Neuronal stem cell (in vitro differentiated cells): ENCODE measurements at regions not wholly inside any gene's neighbourhood (a gene's known extent, or its start where the extent isn't known, plus 50 kb on each side); places are given as distances from the start of the nearest gene placed in this dataset.

ENCODE experiments used
- DNase-seq: peaks from one replicate; pipeline ENCODE4 v3.0.0-alpha.2; 2013; ENCODE audit warnings: low spot score
- H2AFZ ChIP-seq: one replicate; pipeline ENCODE4 v1.6.1; 2013; ENCODE audit warnings: mild to moderate bottlenecking, low read length, inconsistent platforms
- H2AK5ac ChIP-seq: 2 replicates; pipeline ENCODE4 v1.6.1; 2013; ENCODE audit warnings: low read depth, mild to moderate bottlenecking, inconsistent platforms, low read length, moderate library complexity, mixed read lengths
- H2BK120ac ChIP-seq: 2 replicates; pipeline ENCODE4 v1.6.1; 2013; ENCODE audit warnings: low read depth, mild to moderate bottlenecking, inconsistent platforms, low read length, moderate library complexity, mixed read lengths
- H2BK12ac ChIP-seq: one replicate; pipeline ENCODE4 v1.6.1; 2013; ENCODE audit warnings: low read length, inconsistent platforms
- H2BK15ac ChIP-seq: 2 replicates; pipeline ENCODE4 v1.6.1; 2013; ENCODE audit warnings: mild to moderate bottlenecking, low read length, inconsistent platforms, mixed read lengths
- H2BK5ac ChIP-seq: one replicate; pipeline ENCODE4 v1.6.1; 2013; ENCODE audit warnings: inconsistent platforms, mild to moderate bottlenecking, low read length, moderate library complexity
- H3K14ac ChIP-seq: one replicate; pipeline ENCODE4 v1.6.1; 2013; ENCODE audit warnings: low read length, inconsistent platforms
- H3K18ac ChIP-seq: 2 replicates; pipeline ENCODE4 v1.6.1; 2013; ENCODE audit warnings: low read length, inconsistent platforms
- H3K23ac ChIP-seq: 2 replicates; pipeline ENCODE4 v1.6.1; 2013; ENCODE audit warnings: low read depth, mild to moderate bottlenecking, mixed read lengths, low read length, inconsistent platforms; ENCODE audit not compliant: poor library complexity
- H3K27ac ChIP-seq: replicated peaks from 3 replicates; pipeline ENCODE4 v1.5.1; 2013; ENCODE audit warnings: low read length, inconsistent platforms
- H3K27me3 ChIP-seq, 3 experiments: 2 replicates each; pipeline ENCODE4 v1.6.1; 2013; ENCODE audit warnings: low read length in 3 of 3, mild to moderate bottlenecking in 2 of 3, inconsistent platforms in 1 of 3, low read depth in 1 of 3, mixed read lengths in 1 of 3, moderate library complexity in 1 of 3; ENCODE audit not compliant: control insufficient read depth in 3 of 3, insufficient read depth in 3 of 3
- H3K36me3 ChIP-seq, 2 donors: replicated peaks in 1 of 2; 2 replicates each; pipeline ENCODE4 v1.6.1; 2013; ENCODE audit warnings: low read length in 2 of 2; ENCODE audit not compliant: control insufficient read depth in 2 of 2, insufficient read depth in 2 of 2
- H3K4ac ChIP-seq: 2 replicates; pipeline ENCODE4 v1.6.1; 2013; ENCODE audit warnings: inconsistent platforms, mild to moderate bottlenecking, low read length, moderate library complexity
- H3K4me1 ChIP-seq, 2 donors: 1 replicate in 1 of 2; 2 replicates in 1 of 2; pipeline ENCODE4 v1.6.1; 2013; ENCODE audit warnings: low read length in 2 of 2, low read depth in 1 of 2; ENCODE audit not compliant: control insufficient read depth in 2 of 2, insufficient read depth in 1 of 2
- H3K4me2 ChIP-seq: one replicate; pipeline ENCODE4 v1.6.1; 2013; ENCODE audit warnings: mild to moderate bottlenecking, low read length, inconsistent platforms; ENCODE audit not compliant: insufficient read depth, poor library complexity, severe bottlenecking
- H3K4me3 ChIP-seq, 2 donors: 2 replicates each; pipeline ENCODE4 v1.5.1; 2013; ENCODE audit warnings: low read length in 2 of 2, mild to moderate bottlenecking in 2 of 2, inconsistent platforms in 1 of 2, moderate library complexity in 1 of 2
- H3K79me1 ChIP-seq: one replicate; pipeline ENCODE4 v1.6.1; 2013; ENCODE audit warnings: low read depth, mild to moderate bottlenecking, inconsistent platforms, low read length, moderate library complexity
- H3K9ac ChIP-seq: one replicate; pipeline ENCODE4 v1.6.1; 2013; ENCODE audit warnings: mild to moderate bottlenecking, low read depth, low read length, inconsistent platforms; ENCODE audit not compliant: poor library complexity
- H3K9me3 ChIP-seq, 2 donors: replicated peaks in 1 of 2; 2 replicates each; pipeline versions ENCODE3 to v1.6.1; 2013; ENCODE audit warnings: low read length in 2 of 2, mild to moderate bottlenecking in 2 of 2, inconsistent platforms in 1 of 2, low read depth in 1 of 2, mixed read lengths in 1 of 2, moderate library complexity in 1 of 2; ENCODE audit not compliant: control insufficient read depth in 2 of 2, insufficient read depth in 1 of 2
- H4K8ac ChIP-seq: one replicate; pipeline ENCODE4 v1.6.1; 2013; ENCODE audit warnings: low read depth, mild to moderate bottlenecking, inconsistent platforms, low read length, moderate library complexity
- H4K91ac ChIP-seq: one replicate; pipeline ENCODE4 v1.6.1; 2013; ENCODE audit warnings: low read length, low read depth, mild to moderate bottlenecking, inconsistent platforms; ENCODE audit not compliant: poor library complexity
- WGBS, 2 donors: extraction: QIAGEN DNeasy Blood & Tissue Kit; methylation state at CpG; one replicate each; pipeline ENCODE4 v1.1.7; 2013; ENCODE audit warnings: missing lambda C conversion rate in 2 of 2, mixed read lengths in 1 of 2; ENCODE audit not compliant: insufficient read length in 2 of 2, insufficient replicate concordance in 1 of 2; ENCODE audit errors: extremely low coverage in 2 of 2; 5-methylcytosine and 5-hydroxymethylcytosine counted together

- H2BK5ac ChIP-seq: no peak overlapping the region
- no peak overlapping the region for H4K91ac ChIP-seq
- H3K4ac ChIP-seq: no peak overlapping the region
- H3K23ac ChIP-seq: no peak overlapping the region
- no peaks in the 10 kb centered on the region for H3K27me3 ChIP-seq
- no peak for DNase-seq
- no peak overlapping the region for H3K18ac ChIP-seq
- H3K4me2 ChIP-seq: no peak overlapping the region
- no peak overlapping the region for H2AFZ ChIP-seq
- no peak overlapping the region for H2BK12ac ChIP-seq
- H3K9ac ChIP-seq: no peak overlapping the region
- H3K79me1 ChIP-seq: no peaks in the 10 kb centered on the region
- H3K9me3 ChIP-seq: no peaks in the 10 kb centered on the region
- H3K27ac ChIP-seq: no peak overlapping the region
- H2AK5ac ChIP-seq: no peak overlapping the region
- H3K4me3 ChIP-seq: no peak overlapping the region
- H3K4me1 ChIP-seq: no peaks in the 10 kb centered on the region
- H2BK15ac ChIP-seq: no peak overlapping the region
- H4K8ac ChIP-seq: no peak overlapping the region
- no peaks in the 10 kb centered on the region for H3K36me3 ChIP-seq
- no peak overlapping the region for H3K14ac ChIP-seq
- no peak overlapping the region for H2BK120ac ChIP-seq
These were observed 253.3 kb downstream of the MRPS30 start for GRCh38 chr5:45062044-45062443.

GRCh38 chr5:45081082-45081481, 272.3 kb downstream of the MRPS30 start:
- Histone ChIP-seq H3K27me3 (no peaks in the 10 kb centered on the region), H3K36me3 (no peaks in the 10 kb centered on the region), H2AFZ (no peak overlapping the region), H4K8ac (no peak overlapping the region), H2BK12ac (no peak overlapping the region), H3K4me2 (no peak overlapping the region), H2BK120ac (no peak overlapping the region), H3K4ac (no peak overlapping the region), H3K79me1 (no peaks in the 10 kb centered on the region), H4K91ac (no peak overlapping the region), H2AK5ac (no peak overlapping the region), H3K18ac (no peak overlapping the region), H3K4me3 (no peak overlapping the region), H2BK15ac (no peak overlapping the region), H3K23ac (no peak overlapping the region), H3K27ac (no peak overlapping the region), H3K9ac (no peak overlapping the region), H2BK5ac (no peak overlapping the region), H3K9me3 (no peaks in the 10 kb centered on the region), H3K14ac (no peak overlapping the region), H3K4me1 (no peaks in the 10 kb centered on the region)
- no CpG with 5 or more reads among the region's 2 CpGs for WGBS, 2 donors
- no peak for DNase-seq

GRCh38 chr5:45089870-45090269, 281.1 kb downstream of the MRPS30 start:
- H3K14ac ChIP-seq: no peak overlapping the region

GRCh38 chr5:45093377-45093776, 284.6 kb downstream of the MRPS30 start:
- H4K91ac ChIP-seq: no peak overlapping the region
- DNase-seq: no peak
- no peak overlapping the region for H2AK5ac ChIP-seq
- no peak overlapping the region for H3K14ac ChIP-seq
- H3K9me3 ChIP-seq: no peaks in the 10 kb centered on the region
- H3K9ac ChIP-seq: no peak overlapping the region
- no peak overlapping the region for H4K8ac ChIP-seq
- no peak overlapping the region for H2BK12ac ChIP-seq
- no peaks in the 10 kb centered on the region for H3K79me1 ChIP-seq
- H2BK5ac ChIP-seq: no peak overlapping the region
- H3K4me1 ChIP-seq: peaks cover 0 to 4% of the 10 kb centered on the region in 2 donors
- H2BK15ac ChIP-seq: no peak overlapping the region
- no peak overlapping the region for H3K18ac ChIP-seq
- no peak overlapping the region for H2AFZ ChIP-seq
- WGBS, 2 donors: no CpG with 5 or more reads among the region's 1 CpG
- no peak overlapping the region for H2BK120ac ChIP-seq
- H3K4me3 ChIP-seq: no peak overlapping the region
- no peak overlapping the region for H3K4me2 ChIP-seq
- no peak overlapping the region for H3K27ac ChIP-seq
- H3K36me3 ChIP-seq: no peaks in the 10 kb centered on the region
- H3K4ac ChIP-seq: no peak overlapping the region
- peaks cover 0 to 2% (median 0%) of the 10 kb centered on the region in 3 experiments for H3K27me3 ChIP-seq
- H3K23ac ChIP-seq: no peak overlapping the region

More at GRCh38 chr5:45089870-45090269, 281.1 kb downstream of the MRPS30 start:
- DNase-seq: no peak
- Histone ChIP-seq H3K27ac (no peak overlapping the region), H3K36me3 (no peaks in the 10 kb centered on the region), H3K79me1 (no peaks in the 10 kb centered on the region), H3K9ac (no peak overlapping the region), H2BK12ac (no peak overlapping the region), H2BK15ac (no peak overlapping the region), H3K23ac (no peak overlapping the region), H3K9me3 (no peaks in the 10 kb centered on the region), H3K4me2 (no peak overlapping the region), H3K4me1 (peaks cover 0 to 1% of the 10 kb centered on the region in 2 donors), H2BK5ac (no peak overlapping the region), H4K91ac (no peak overlapping the region), H2AFZ (no peak overlapping the region), H4K8ac (no peak overlapping the region), H3K4me3 (no peak overlapping the region), H3K27me3 (no peaks in the 10 kb centered on the region), H2BK120ac (no peak overlapping the region), H2AK5ac (no peak overlapping the region), H3K4ac (no peak overlapping the region), H3K18ac (no peak overlapping the region)
- WGBS, 2 donors: no CpG with 5 or more reads among the region's 1 CpG
